SU-DHL-6 (cell line): ENCODE measurements at regions not wholly inside any gene's neighbourhood (a gene's known extent, or its start where the extent isn't known, plus 50 kb on each side); places are given as distances from the start of the nearest gene placed in this dataset.

Experiments used
- H2AFZ ChIP-seq: fragments of 200-600 bp; sonication (generic); 2 replicates; pipeline ENCODE4 v1.6.1; 2014; ENCODE audit warnings: low read depth, mild to moderate bottlenecking, moderate library complexity, mixed read lengths, antibody characterized with exemption, low read length; ENCODE audit not compliant: severe bottlenecking
- H3F3A ChIP-seq: fragments of 200-600 bp; shearing (Covaris generic); 2 replicates; pipeline ENCODE4 v1.6.0; 2016; ENCODE audit warnings: antibody characterized with exemption, mild to moderate bottlenecking; ENCODE audit not compliant: insufficient read depth
- H3K27ac ChIP-seq: fragments of 200-600 bp; sonication (generic); 2 replicates; pipeline ENCODE4 v1.5.1; 2016; ENCODE audit warnings: low read depth, mild to moderate bottlenecking, low read length, moderate library complexity, mixed read lengths
- H3K27me3 ChIP-seq: fragments of 200-600 bp; sonication (generic), shearing (Covaris generic); 2 replicates; pipeline ENCODE4 v1.6.0; 2014; ENCODE audit warnings: mild to moderate bottlenecking, low read length
- H3K36me3 ChIP-seq: fragments of 200-600 bp; sonication (generic); 2 replicates; pipeline ENCODE4 v1.6.1; 2014; ENCODE audit warnings: mild to moderate bottlenecking, low read length, mixed read lengths
- H3K4me2 ChIP-seq: fragments of 300-600, 200-600 bp; shearing (Covaris generic), sonication (generic); 2 replicates; pipeline ENCODE4 v1.6.0; 2014; ENCODE audit warnings: low read length, low read depth, mild to moderate bottlenecking; ENCODE audit not compliant: poor library complexity, severe bottlenecking
- H3K4me3 ChIP-seq: fragments of 200-600 bp; sonication (generic); 2 replicates; pipeline ENCODE4 v1.5.1; 2014; ENCODE audit warnings: antibody characterized with exemption, low read length, mild to moderate bottlenecking, mixed read lengths; ENCODE audit not compliant: insufficient read depth, poor library complexity, severe bottlenecking
- H3K79me2 ChIP-seq: fragments of 200-600 bp; sonication (generic); 2 replicates; pipeline ENCODE4 v1.6.1; 2014; ENCODE audit warnings: mild to moderate bottlenecking, low read length, moderate library complexity; ENCODE audit not compliant: insufficient read depth
- H3K9ac ChIP-seq: fragments of 200-600 bp; sonication (generic); 2 replicates; pipeline ENCODE4 v1.7.0; 2014; ENCODE audit warnings: mild to moderate bottlenecking, low read length
- H3K9me2 ChIP-seq: fragments of 200-600 bp; sonication (generic); replicated peaks from 2 replicates; pipeline ENCODE4 v1.6.1; 2014; ENCODE audit warnings: low read length; ENCODE audit not compliant: insufficient read depth
- H3K9me3 ChIP-seq: fragments of 200-600 bp; sonication (generic); 2 replicates; pipeline ENCODE4 v1.6.1; 2014; ENCODE audit warnings: low read length, mixed read lengths; ENCODE audit not compliant: insufficient read depth
- H4K20me1 ChIP-seq: fragments of 200-600 bp; sonication (generic); 2 replicates; pipeline ENCODE4 v1.6.1; 2014; ENCODE audit warnings: low read depth, mild to moderate bottlenecking, antibody characterized with exemption, low read length, moderate library complexity, mixed read lengths
- CTCF ChIP-seq: fragments of 200-600 bp; sonication (generic); IDR thresholded peaks from one replicate; pipeline ENCODE4 v1.5.1; 2017; ENCODE audit warnings: antibody characterized with exemption, mild to moderate bottlenecking, low read length, moderate library complexity; ENCODE audit not compliant: insufficient read depth, poor library complexity, severe bottlenecking
- EZH2phosphoT487 ChIP-seq: fragments of 200-600 bp; sonication (generic), shearing (Covaris generic); conservative IDR thresholded peaks from 2 replicates; pipeline ENCODE4 v1.6.1; 2018; ENCODE audit warnings: mild to moderate bottlenecking, antibody characterized with exemption, low read length, moderate library complexity, mixed read lengths

- H3F3A ChIP-seq: no peaks in the 10 kb centered on the region
- H4K20me1 ChIP-seq: no peaks in the 10 kb centered on the region
- H3K9me3 ChIP-seq: no peaks in the 10 kb centered on the region
- H3K9me2 ChIP-seq: no peaks in the 10 kb centered on the region
- no peaks in the 10 kb centered on the region for H3K27me3 ChIP-seq
- no peak overlapping the region for H3K27ac ChIP-seq
- H3K36me3 ChIP-seq: no peaks in the 10 kb centered on the region
- no peak overlapping the region for H2AFZ ChIP-seq
- TF ChIP-seq CTCF: no peak
- no peak for TF ChIP-seq EZH2phosphoT487
- no peaks in the 10 kb centered on the region for H3K79me2 ChIP-seq
- no peak overlapping the region for H3K4me2 ChIP-seq
- H3K9ac ChIP-seq: no peak overlapping the region
- no peak overlapping the region for H3K4me3 ChIP-seq
Measured at GRCh38 chr2:138430181-138430580, 71.4 kb upstream of the SPOPL start.

- Histone ChIP-seq H3K4me2 (no peak overlapping the region), H3K79me2 (no peaks in the 10 kb centered on the region), H3K27me3 (no peaks in the 10 kb centered on the region), H3K4me3 (no peak overlapping the region), H3K9me2 (no peaks in the 10 kb centered on the region), H3K9me3 (no peaks in the 10 kb centered on the region), H3K27ac (no peak overlapping the region), H3F3A (no peaks in the 10 kb centered on the region), H3K36me3 (no peaks in the 10 kb centered on the region), H2AFZ (no peak overlapping the region), H4K20me1 (no peaks in the 10 kb centered on the region), H3K9ac (no peak overlapping the region)
- TF ChIP-seq EZH2phosphoT487 (no peak), CTCF (no peak)
Measured at GRCh38 chr2:138432971-138433370, 68.6 kb upstream of the SPOPL start.

GRCh38 chr2:138433995-138434951 lies 67.3 kb upstream of the SPOPL start:
- no peak overlapping the region for H3K4me3 ChIP-seq
- no peak overlapping the region for H2AFZ ChIP-seq
- H3K9ac ChIP-seq: no peak overlapping the region
- H3F3A ChIP-seq: no peaks in the 10 kb centered on the region
- H4K20me1 ChIP-seq: no peaks in the 10 kb centered on the region
- H3K79me2 ChIP-seq: no peaks in the 10 kb centered on the region
- H3K36me3 ChIP-seq: no peaks in the 10 kb centered on the region
- H3K9me3 ChIP-seq: no peaks in the 10 kb centered on the region
- no peaks in the 10 kb centered on the region for H3K9me2 ChIP-seq
- H3K27me3 ChIP-seq: no peaks in the 10 kb centered on the region
- no peak overlapping the region for H3K4me2 ChIP-seq
- no peak overlapping the region for H3K27ac ChIP-seq
- no peak for TF ChIP-seq CTCF
- TF ChIP-seq EZH2phosphoT487: no peak
